Stimulated activated CD4-positive, alpha-beta T cell treated with anti-CD3 and anti-CD28 coated beads, Interleukin-12 subunit alpha, Interleukin-12 subunit beta, amount 100 ng/mL, for 24 hours (primary cell): ENCODE measurements at regions not wholly inside any gene's neighbourhood (a gene's known extent, or its start where the extent isn't known, plus 50 kb on each side); places are given as distances from the start of the nearest gene placed in this dataset.

ENCODE experiments used
- DNase-seq, 2 experiments: peaks; one replicate each; pipeline ENCODE4 v3.0.0-alpha.2; 2020; ENCODE audit warnings: low read depth in 2 of 2

- DNase-seq = no peak
These were observed 63.9 kb upstream of the HAAO start for GRCh38 chr2:42856106-42856860.

DNA sequence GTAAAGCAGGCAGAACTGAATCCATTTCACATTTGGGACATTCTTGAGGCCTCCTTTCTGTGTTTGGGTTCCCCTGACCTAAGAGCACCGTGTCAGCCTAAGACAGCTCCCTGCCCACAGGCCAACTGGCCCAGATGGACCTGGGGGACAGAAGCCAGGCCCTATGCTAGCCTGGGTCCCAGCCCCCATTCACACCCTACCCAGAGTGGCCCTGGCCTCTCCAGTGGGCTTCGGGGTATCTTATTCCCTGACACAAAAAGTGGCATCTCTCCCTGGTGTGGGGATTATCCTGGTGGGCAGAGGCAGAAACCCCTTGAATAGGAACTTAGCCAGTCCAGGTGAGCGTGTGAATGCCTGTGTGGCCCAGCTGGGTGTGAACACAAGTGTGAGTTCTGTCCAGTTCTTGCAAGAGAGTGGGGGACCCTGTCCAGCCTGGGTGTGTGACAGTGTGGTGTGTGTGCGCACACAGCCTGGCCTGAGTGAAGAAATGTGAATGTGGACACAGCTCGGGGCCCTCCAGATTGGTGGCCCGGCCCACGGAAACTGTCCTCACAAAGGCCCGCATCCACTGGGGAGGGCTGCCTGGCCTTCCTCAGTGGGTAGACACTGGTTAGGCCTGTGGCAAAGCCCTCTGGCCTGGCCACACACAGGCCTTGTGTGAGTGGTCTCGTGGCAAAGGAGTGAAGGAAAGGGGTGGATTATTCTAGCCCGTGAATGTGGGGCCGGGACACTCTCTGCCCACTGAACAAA is 63.0 kb upstream of the HAAO start:
- no peak for DNase-seq

DNA sequence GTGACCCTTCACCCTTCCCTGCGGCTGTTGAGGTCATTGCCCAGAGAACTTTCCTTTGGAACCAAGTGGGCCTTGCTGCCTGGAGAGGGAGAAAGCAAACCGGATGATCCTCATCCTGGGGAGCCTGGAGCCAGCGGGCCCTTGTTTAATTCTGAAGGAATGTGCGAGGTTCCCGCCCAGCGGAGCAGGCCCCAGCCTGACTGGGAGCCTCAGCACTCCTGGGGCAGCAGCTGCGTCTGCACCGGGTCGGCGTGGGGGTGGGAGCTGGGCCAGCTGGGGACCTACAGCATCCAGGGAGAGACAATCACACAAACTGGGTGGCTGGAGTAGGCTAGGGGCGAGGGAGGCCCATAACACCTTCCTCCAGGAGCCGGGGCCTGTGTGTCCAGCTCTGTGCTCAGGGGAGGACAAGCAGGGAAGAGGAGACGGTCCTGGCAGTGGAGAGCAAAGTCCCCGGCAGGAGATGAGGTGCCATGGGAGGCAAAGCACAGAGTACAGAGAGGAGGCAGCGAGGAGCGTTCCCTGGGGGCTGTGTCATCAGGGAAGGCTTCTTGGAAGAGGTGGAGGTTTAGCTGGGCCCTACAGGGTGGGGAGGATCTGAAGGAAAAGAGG is 61.9 kb upstream of the HAAO start:
- no peak for DNase-seq

DNA sequence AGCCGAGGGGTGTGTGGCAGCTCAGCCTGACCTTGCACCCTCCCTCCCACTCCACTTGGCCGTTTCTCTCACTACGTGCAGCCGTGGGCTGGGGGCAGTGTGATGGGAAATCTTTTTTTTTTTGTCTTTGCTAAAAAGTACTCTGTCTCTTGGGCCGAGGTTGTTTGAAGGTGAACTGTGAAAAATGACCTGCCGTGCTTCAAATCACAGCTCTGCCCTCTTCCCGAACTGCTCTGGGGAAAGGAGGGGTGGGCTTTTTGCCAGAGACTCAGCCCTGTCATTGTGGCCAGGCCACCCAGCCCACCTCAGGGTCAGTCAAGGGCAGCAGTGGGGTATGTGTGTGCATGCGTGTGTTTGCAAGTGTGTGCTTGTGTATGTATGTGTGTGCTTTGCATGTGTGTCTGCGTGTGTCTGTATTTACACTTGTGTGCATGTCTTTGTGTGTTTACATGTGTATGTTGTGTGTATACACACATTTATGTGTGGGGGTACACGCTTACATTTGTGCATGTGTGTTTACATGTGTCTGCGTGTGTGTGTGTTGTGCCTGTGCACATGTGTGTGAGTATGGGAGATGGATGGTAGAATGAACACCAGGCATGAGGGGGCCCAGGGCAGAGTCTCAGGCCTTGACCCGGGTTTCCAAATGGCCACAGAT is 61.3 kb upstream of the HAAO start:
- no peak for DNase-seq

DNA sequence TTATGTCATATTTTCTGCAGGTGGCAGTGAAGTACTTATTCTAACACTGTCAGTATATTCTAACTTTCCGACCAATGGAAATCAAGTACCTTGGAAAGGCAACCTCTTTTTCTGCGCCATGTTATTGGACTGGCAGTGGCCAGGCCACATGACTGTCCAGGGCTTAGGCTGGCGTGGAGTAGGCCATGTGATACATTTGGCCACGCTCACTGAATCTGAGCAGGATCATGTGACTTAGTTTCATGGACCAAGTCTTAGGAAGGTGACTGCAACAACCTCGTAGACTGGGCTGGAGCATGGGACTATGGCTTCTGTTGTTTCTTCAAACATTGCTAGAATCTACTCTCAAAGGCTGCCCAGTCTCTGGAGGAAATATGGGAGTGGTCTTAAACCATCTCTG is 60.4 kb upstream of the HAAO start:
- no peak for DNase-seq

- DNase-seq = no peak
These were observed 59.4 kb upstream of the HAAO start for GRCh38 chr2:42851740-42852250.

- DNase-seq = no peak
These were observed 58.8 kb upstream of the HAAO start for GRCh38 chr2:42851186-42851585.

DNA sequence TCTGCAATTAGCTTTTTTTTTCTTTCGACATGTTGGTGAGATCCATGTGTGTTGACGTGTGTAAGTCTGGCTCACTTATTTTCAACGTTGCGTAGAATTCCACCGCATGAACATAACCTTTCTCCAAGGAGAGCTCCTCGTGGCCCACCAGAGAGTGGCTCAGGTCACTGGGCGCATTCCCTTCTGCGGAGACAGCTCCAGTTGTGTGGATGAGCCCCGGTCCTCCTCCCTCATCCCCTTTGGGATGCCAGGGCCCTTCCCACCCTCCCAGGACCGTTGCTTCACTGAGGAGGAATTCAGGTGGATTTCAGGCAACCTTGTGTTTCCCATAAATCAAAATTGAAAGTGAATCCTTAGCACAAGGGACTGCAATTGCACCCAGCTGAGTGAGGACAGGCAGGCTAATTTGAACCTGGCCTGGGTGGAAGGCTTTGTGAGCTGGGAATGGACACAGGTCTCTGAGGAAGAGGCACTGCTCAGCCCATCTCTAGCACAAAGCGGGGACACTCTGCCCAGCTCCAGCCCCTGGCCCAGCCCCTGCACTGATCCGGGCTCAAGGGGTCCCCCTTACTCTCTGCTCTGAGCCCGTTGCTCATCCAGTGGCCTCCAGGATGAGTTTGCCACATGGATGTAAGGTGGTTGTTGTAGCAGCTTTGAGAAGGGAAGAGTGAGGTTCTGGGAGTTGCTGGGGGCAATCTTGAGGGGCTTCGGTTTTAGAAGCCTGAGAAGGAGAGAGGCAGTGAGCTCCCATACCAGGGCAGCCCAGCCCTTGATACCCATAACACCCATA is 57.8 kb upstream of the HAAO start:
- DNase-seq = no peak

GRCh38 chr2:42849311-42849710 is 56.9 kb upstream of the HAAO start:
- DNase-seq = no peak

DNA sequence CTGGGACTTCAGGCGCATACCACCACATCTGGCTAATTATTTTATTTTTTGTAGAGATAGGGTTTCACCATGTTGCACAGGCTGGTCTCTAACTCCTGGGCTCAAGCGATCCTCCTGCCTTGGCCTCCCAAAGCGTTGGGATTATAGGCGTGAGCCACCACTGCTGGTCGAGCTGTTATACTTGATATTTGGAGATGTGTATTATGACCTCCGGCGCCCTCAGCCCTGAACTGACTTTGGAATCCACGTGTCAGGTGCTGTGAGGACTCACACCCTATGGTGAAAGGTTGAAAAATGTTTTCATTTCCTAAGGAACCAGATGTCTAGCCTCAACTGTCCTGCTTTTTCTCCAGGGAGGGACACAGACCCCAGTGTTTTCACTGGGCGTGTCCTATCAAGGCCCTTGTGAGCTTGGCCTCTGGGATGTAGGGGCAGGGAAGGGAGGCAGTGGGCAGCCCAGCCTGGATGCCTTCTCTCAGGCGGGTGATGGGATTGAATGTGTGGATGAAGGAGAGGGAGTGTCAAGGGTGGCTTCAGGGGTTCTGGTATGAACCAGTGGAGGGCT is 56.4 kb upstream of the HAAO start:
- DNase-seq = no peak

- no peak for DNase-seq
These were observed 55.9 kb upstream of the HAAO start for GRCh38 chr2:42848265-42848664.

- no peak for DNase-seq
These were observed 55.3 kb upstream of the HAAO start for GRCh38 chr2:42847596-42848151.

DNA sequence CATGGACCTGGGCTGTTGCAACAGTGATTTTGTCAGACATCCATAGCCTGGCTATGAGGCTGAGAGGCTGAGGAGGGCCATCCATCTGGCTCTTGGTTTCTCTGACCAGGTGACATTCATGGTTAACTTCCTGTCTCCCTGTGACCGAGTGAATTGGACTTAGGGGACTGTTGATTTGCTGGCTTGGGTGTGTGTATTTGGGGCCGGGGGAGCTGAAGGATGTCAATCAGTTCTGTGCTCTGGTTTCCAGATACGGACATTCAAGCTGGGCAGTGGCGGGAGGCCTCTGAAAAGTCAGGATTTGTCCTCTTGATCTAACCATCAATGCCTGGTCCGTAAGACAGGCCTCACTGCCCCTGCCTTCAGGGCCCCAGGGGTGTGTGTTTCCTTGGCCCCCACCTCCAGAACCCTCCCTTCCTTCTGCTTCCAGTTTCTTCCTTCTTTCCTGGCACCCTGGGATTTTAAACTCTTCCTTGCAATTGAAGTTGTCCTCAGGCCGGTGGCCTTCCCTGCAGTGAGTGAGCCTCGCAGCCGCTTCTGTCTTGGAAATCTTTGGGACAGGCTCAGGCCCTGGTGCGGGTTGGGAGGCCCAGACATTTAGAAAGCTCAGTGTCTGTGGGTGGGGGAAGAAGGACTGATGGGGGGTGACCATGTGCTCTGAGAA is 54.7 kb upstream of the HAAO start:
- no peak for DNase-seq

- DNase-seq = no peak
These were observed 53.6 kb upstream of the HAAO start for GRCh38 chr2:42846026-42846425.

DNA sequence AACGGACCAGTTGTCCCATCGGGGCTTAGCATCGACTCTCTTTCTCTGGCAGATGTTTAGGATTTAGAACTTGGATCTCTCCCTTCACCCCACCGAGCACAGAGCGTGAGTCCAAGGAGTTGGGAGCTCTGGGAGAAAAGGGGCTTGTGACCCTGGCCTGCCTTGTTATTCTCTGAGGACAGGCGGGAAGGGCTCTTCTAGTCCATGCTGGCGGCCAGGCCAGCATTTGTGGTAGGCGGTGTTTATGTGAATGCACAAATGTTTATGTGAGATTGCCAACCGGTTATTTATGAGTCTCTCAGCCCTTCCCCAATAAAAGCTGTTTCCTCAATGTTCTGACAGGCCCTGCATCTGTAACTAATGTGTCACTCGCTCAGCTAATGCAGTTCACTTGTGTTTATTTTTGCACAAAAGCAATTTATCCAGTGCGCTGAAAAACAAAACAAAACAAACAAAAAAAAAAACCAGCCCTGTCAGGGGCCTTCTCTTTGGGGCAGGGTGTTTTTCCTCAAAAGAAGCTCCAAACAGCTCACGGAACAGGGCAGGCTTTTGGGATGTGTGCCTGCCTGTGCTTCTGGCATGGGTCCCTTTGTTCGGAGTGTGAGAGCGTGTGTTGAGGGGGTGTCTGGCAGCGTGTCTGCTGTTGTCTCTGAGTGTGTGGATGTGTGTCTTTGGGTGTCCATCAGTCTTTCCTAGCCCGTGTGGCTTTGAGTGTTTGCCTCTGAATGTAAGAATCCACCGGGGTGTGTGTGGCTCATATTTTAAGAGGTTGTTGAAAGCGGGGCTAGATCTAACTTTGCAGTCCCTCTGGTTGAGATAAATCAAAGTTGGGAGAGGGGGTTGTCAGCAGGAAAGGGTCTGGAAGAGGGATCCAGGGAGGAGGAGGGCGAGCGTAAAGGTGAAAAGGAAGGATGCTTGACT is 52.8 kb upstream of the HAAO start:
- DNase-seq = no peak

DNA sequence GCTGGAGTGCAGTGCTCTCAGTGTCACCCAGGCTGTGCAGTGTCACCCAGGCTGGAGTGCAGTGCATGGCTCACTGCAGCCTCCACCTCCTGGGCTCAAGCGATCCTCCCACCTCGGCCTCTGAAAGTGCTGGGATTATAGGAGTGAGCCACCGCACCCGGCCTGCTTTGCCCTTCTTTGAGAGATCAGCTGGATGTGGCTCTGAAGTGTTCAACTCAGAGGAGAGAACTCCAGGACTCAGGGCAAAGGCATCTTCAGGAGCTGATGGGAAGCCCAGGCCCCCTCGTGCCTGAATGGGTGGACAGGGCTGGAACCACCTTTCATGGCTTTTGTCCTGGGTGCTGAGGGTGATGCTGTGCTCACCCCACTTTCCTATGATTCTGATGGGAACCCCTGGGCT is 52.0 kb upstream of the HAAO start:
- DNase-seq = no peak

DNA sequence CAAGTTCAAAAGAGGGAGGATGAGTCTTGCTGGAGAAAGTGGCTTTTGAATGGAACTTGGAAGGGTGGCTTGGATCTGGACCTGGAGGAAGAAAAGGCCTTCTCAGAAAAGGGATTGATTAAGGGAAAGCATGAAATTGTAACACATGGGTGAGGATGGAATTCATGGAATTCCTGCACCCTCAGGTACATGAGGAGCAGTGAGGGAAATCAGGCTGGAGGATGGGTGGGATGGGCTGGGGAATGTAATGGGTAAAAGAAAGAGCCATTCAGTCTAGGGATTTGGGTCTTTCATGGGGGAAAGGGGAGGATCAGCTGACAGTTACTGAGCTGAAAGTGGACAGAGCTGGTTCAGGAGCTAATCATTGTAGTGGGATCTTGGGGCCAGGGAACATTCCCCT is 51.2 kb upstream of the HAAO start:
- DNase-seq = no peak

DNA sequence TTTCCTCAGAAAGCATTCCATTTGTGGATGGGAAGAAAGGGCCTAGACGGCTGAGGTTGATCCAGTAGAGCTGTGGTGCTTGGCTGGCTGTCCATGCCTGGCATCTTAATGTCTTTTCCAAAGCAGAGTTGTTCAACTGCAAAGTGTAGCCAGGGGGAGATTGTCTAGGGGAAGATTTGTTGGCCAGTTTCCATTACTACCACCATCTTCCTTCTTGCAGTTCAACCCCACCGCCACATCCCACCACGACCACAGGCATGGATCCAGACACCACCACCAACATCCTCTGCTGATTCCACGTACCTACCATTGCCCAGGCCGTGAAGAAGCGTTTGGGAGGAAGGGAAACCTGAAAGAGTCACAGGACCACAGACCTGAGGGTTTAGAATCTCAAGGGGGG is 50.7 kb upstream of the HAAO start:
- DNase-seq = no peak

DNA sequence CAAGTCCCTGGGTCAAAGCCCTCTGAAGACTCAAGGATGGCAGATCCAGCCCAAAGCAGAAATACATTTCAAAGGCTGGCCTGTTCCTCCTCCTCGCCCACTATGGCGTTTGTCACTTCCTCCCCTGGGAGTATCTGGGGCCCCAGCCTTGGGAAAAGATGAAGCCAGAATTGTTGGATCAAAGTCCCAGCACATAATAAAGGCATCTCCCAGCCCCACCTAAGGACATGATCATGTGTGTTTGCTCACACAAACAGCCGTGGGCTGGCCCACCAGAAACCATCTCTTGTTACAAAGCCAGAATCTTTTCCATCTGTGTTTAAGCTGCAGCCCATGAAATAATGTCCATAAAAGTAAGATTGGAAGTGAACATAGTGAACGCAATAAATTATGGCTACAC is 50.1 kb upstream of the HAAO start:
- no peak for DNase-seq
